ENCODE measurements at regions not wholly inside any gene's neighbourhood (a gene's known extent, or its start where the extent isn't known, plus 50 kb on each side); places are given as distances from the start of the nearest gene placed in this dataset.

DNA sequence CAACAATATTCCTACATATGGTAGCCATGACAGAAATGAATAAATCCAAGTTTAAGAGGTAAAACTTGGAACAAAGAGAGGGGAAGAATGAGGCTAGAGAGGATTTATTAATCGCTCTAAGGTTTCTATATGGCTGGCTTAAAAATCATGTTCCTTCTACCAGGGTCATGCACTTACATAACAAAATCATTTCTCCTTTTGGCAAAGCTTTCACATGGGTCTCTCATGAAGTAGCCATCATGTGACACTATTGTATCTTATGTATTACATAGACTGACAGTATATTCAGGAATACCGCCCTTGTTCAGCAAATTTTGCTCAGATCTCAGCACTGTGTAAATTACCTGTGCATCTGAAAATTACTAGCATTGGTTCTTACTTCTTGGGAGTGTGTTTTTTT lies 1554.5 kb upstream of the SLC39A10 start:
- H3K4me3 ChIP-seq (ENCODE audit: low read length) = no peak overlapping the region
- H3K9ac ChIP-seq (ENCODE audit: low read length) = no peak overlapping the region
- H3K9me3 ChIP-seq (ENCODE audit: low read length) = peaks cover 12% of the 10 kb centered on the region
- H2AFZ ChIP-seq (ENCODE audit: low read length) = no peak overlapping the region
- no peaks in the 10 kb centered on the region for H3K79me2 ChIP-seq (ENCODE audit: low read length)
- H3K4me1 ChIP-seq (ENCODE audit: low read length) = no peaks in the 10 kb centered on the region
- H4K20me1 ChIP-seq (ENCODE audit: insufficient read depth, low read depth, low read length) = no peaks in the 10 kb centered on the region
- H3K9me2 ChIP-seq (replicated peaks; ENCODE audit: insufficient read depth, low read length) = no peaks in the 10 kb centered on the region
- H3K27ac ChIP-seq (ENCODE audit: low read length) = no peak overlapping the region
- no peak overlapping the region for H3K4me2 ChIP-seq (ENCODE audit: low read depth, low read length, poor library complexity, severe bottlenecking)
- H3K36me3 ChIP-seq (ENCODE audit: insufficient read depth, low read length) = no peaks in the 10 kb centered on the region
- no peaks in the 10 kb centered on the region for H3K27me3 ChIP-seq (ENCODE audit: low read length)
- no peak for DNase-seq

DNA sequence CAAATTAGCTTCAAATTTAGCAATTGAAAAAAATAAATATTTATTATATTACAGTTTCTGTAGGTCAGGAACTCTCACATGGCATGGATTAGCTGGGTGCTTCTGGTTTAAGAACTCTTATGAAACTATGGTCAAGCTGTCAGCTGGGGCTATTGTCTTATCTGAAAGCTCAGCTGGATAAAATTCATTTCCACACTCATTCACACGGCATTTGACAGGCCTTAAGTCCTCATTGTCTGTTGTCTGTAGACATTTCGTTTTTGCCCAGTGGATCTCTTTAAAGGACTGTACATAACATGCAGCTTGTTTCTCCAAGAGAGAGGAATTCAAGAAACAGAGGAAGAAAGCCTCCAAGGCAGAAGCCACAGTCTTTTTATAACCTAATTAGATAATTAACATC lies 1556.8 kb upstream of the SLC39A10 start:
- no peaks in the 10 kb centered on the region for H3K79me2 ChIP-seq (ENCODE audit: low read length)
- H3K9ac ChIP-seq (ENCODE audit: low read length) = no peak overlapping the region
- H3K9me2 ChIP-seq (replicated peaks; ENCODE audit: insufficient read depth, low read length) = no peaks in the 10 kb centered on the region
- H3K4me2 ChIP-seq (ENCODE audit: low read depth, low read length, poor library complexity, severe bottlenecking) = no peak overlapping the region
- no peaks in the 10 kb centered on the region for H3K27me3 ChIP-seq (ENCODE audit: low read length)
- H3K36me3 ChIP-seq (ENCODE audit: insufficient read depth, low read length) = no peaks in the 10 kb centered on the region
- no peaks in the 10 kb centered on the region for H3K4me1 ChIP-seq (ENCODE audit: low read length)
- peaks cover 12% of the 10 kb centered on the region for H3K9me3 ChIP-seq (ENCODE audit: low read length)
- H2AFZ ChIP-seq (ENCODE audit: low read length) = no peak overlapping the region
- H3K4me3 ChIP-seq (ENCODE audit: low read length) = no peak overlapping the region
- no peak for DNase-seq
- no peak overlapping the region for H3K27ac ChIP-seq (ENCODE audit: low read length)
- H4K20me1 ChIP-seq (ENCODE audit: insufficient read depth, low read depth, low read length) = no peaks in the 10 kb centered on the region

DNA sequence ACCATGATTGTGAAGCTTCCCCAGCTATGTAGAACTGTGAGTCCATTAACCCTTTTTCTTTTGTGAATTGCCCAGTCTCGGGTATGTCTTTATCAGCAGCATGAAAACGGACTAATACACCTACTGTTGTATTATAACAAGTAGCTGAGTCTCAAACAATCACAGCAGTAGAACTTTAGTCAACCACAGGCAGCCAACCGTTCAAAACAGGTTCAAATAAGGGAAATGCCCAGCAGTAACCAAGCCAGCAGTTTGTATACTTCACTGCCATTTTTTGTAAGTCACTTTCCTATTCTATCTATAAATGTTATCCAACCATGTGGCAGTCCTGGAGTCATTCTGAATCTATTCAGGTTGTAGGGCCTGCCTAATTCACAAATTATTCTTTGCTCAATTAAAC lies 1560.6 kb upstream of the SLC39A10 start:
- Histone ChIP-seq H3K27me3 (ENCODE audit: low read length) (no peaks in the 10 kb centered on the region), H3K27ac (ENCODE audit: low read length) (no peak overlapping the region), H3K9me3 (ENCODE audit: low read length) (peaks cover 13% of the 10 kb centered on the region), H3K36me3 (ENCODE audit: insufficient read depth, low read length) (no peaks in the 10 kb centered on the region), H3K9me2 (replicated peaks; ENCODE audit: insufficient read depth, low read length) (no peaks in the 10 kb centered on the region), H3K4me2 (ENCODE audit: low read depth, low read length, poor library complexity, severe bottlenecking) (no peak overlapping the region), H3K79me2 (ENCODE audit: low read length) (no peaks in the 10 kb centered on the region), H3K4me3 (ENCODE audit: low read length) (no peak overlapping the region), H2AFZ (ENCODE audit: low read length) (no peak overlapping the region), H3K4me1 (ENCODE audit: low read length) (no peaks in the 10 kb centered on the region), H4K20me1 (ENCODE audit: insufficient read depth, low read depth, low read length) (no peaks in the 10 kb centered on the region), H3K9ac (ENCODE audit: low read length) (no peak overlapping the region)
- DNase-seq = no peak

GRCh38 chr2:194095359-194095758 lies 1561.7 kb upstream of the SLC39A10 start:
- no peaks in the 10 kb centered on the region for H3K9me2 ChIP-seq (replicated peaks; ENCODE audit: insufficient read depth, low read length)
- no peak for DNase-seq
- H3K27me3 ChIP-seq (ENCODE audit: low read length) = no peaks in the 10 kb centered on the region
- no peaks in the 10 kb centered on the region for H3K79me2 ChIP-seq (ENCODE audit: low read length)
- H3K4me3 ChIP-seq (ENCODE audit: low read length) = no peak overlapping the region
- no peaks in the 10 kb centered on the region for H4K20me1 ChIP-seq (ENCODE audit: insufficient read depth, low read depth, low read length)
- no peaks in the 10 kb centered on the region for H3K4me1 ChIP-seq (ENCODE audit: low read length)
- H3K36me3 ChIP-seq (ENCODE audit: insufficient read depth, low read length) = no peaks in the 10 kb centered on the region
- no peak overlapping the region for H2AFZ ChIP-seq (ENCODE audit: low read length)
- H3K4me2 ChIP-seq (ENCODE audit: low read depth, low read length, poor library complexity, severe bottlenecking) = no peak overlapping the region
- H3K9ac ChIP-seq (ENCODE audit: low read length) = no peak overlapping the region
- peaks cover 13% of the 10 kb centered on the region for H3K9me3 ChIP-seq (ENCODE audit: low read length)
- H3K27ac ChIP-seq (ENCODE audit: low read length) = no peak overlapping the region

DNA sequence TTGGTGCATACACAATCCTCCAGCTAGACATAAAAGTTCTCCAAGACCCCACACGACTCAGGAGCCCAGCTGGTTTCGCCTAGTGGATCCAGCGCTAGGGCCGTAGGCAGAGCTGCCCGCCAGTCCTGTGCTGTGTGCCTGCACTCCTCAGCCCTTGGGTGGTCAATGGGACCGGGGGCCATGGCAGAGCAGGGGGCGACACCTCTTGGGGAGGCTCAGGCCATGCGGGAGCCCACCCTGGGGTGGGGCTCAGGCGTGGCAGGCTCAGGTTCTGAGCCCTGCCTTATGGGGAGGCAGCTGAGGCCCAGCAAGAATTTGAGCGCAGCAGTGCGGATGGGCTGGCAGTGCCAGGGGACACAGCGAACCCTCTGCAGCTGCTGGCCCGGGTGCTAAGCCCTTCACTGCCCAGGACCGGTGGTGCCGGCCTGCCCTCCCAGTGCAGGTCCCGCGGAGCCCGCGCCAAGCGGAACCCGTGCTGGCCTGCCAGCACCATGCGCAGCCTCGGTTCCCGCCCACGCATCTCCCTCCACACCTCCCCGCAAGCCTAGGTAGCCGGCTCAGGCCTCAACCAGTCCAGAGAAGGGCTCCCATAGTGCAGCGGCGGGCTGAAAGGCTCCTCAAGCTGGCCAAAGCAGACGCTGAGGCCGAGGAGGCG lies 1566.6 kb upstream of the SLC39A10 start:
- H3K27me3 ChIP-seq (ENCODE audit: low read length) = no peaks in the 10 kb centered on the region
- H3K4me3 ChIP-seq (ENCODE audit: low read length) = no peak overlapping the region
- DNase-seq = no peak
- H3K79me2 ChIP-seq (ENCODE audit: low read length) = no peaks in the 10 kb centered on the region
- no peak overlapping the region for H3K9ac ChIP-seq (ENCODE audit: low read length)
- H3K4me1 ChIP-seq (ENCODE audit: low read length) = no peaks in the 10 kb centered on the region
- H4K20me1 ChIP-seq (ENCODE audit: insufficient read depth, low read depth, low read length) = no peaks in the 10 kb centered on the region
- H3K4me2 ChIP-seq (ENCODE audit: low read depth, low read length, poor library complexity, severe bottlenecking) = no peak overlapping the region
- H3K36me3 ChIP-seq (ENCODE audit: insufficient read depth, low read length) = no peaks in the 10 kb centered on the region
- no peaks in the 10 kb centered on the region for H3K9me2 ChIP-seq (replicated peaks; ENCODE audit: insufficient read depth, low read length)
- H3K27ac ChIP-seq (ENCODE audit: low read length) = no peak overlapping the region
- H2AFZ ChIP-seq (ENCODE audit: low read length) = no peak overlapping the region
- peaks cover 24% of the 10 kb centered on the region; the same call in 1 of the 2 replicates for H3K9me3 ChIP-seq (ENCODE audit: low read length)

GRCh38 chr2:194087089-194087958 lies 1569.7 kb upstream of the SLC39A10 start:
- Histone ChIP-seq H3K79me2 (ENCODE audit: low read length) (no peaks in the 10 kb centered on the region), H3K9me3 (ENCODE audit: low read length) (peaks cover 19% of the 10 kb centered on the region; the same call in 1 of the 2 replicates), H4K20me1 (ENCODE audit: insufficient read depth, low read depth, low read length) (no peaks in the 10 kb centered on the region), H3K36me3 (ENCODE audit: insufficient read depth, low read length) (no peaks in the 10 kb centered on the region), H3K4me1 (ENCODE audit: low read length) (no peaks in the 10 kb centered on the region), H3K27ac (ENCODE audit: low read length) (no peak overlapping the region), H3K9ac (ENCODE audit: low read length) (no peak overlapping the region), H2AFZ (ENCODE audit: low read length) (no peak overlapping the region), H3K4me2 (ENCODE audit: low read depth, low read length, poor library complexity, severe bottlenecking) (no peak overlapping the region), H3K4me3 (ENCODE audit: low read length) (no peak overlapping the region), H3K27me3 (ENCODE audit: low read length) (no peaks in the 10 kb centered on the region), H3K9me2 (replicated peaks; ENCODE audit: insufficient read depth, low read length) (no peaks in the 10 kb centered on the region)
- no peak for DNase-seq

GRCh38 chr2:194086129-194086528 lies 1570.9 kb upstream of the SLC39A10 start:
- Histone ChIP-seq H3K79me2 (ENCODE audit: low read length) (no peaks in the 10 kb centered on the region), H3K4me1 (ENCODE audit: low read length) (no peaks in the 10 kb centered on the region), H3K9me2 (replicated peaks; ENCODE audit: insufficient read depth, low read length) (no peaks in the 10 kb centered on the region), H3K36me3 (ENCODE audit: insufficient read depth, low read length) (no peaks in the 10 kb centered on the region), H2AFZ (ENCODE audit: low read length) (no peak overlapping the region), H3K9ac (ENCODE audit: low read length) (no peak overlapping the region), H3K9me3 (ENCODE audit: low read length) (peaks cover 20% of the 10 kb centered on the region; the same call in 1 of the 2 replicates), H3K27me3 (ENCODE audit: low read length) (no peaks in the 10 kb centered on the region), H3K27ac (ENCODE audit: low read length) (no peak overlapping the region), H4K20me1 (ENCODE audit: insufficient read depth, low read depth, low read length) (no peaks in the 10 kb centered on the region), H3K4me2 (ENCODE audit: low read depth, low read length, poor library complexity, severe bottlenecking) (no peak overlapping the region), H3K4me3 (ENCODE audit: low read length) (no peak overlapping the region)
- no peak for DNase-seq

GRCh38 chr2:194079989-194080388 lies 1577.0 kb upstream of the SLC39A10 start:
- Histone ChIP-seq H2AFZ (ENCODE audit: low read length) (no peak overlapping the region), H3K27ac (ENCODE audit: low read length) (no peak overlapping the region), H3K9ac (ENCODE audit: low read length) (no peak overlapping the region), H3K4me1 (ENCODE audit: low read length) (no peaks in the 10 kb centered on the region), H3K9me3 (ENCODE audit: low read length) (peaks cover 15% of the 10 kb centered on the region; the same call in 1 of the 2 replicates), H4K20me1 (ENCODE audit: insufficient read depth, low read depth, low read length) (no peaks in the 10 kb centered on the region), H3K27me3 (ENCODE audit: low read length) (no peaks in the 10 kb centered on the region), H3K4me2 (ENCODE audit: low read depth, low read length, poor library complexity, severe bottlenecking) (no peak overlapping the region), H3K36me3 (ENCODE audit: insufficient read depth, low read length) (no peaks in the 10 kb centered on the region), H3K4me3 (ENCODE audit: low read length) (no peak overlapping the region), H3K9me2 (replicated peaks; ENCODE audit: insufficient read depth, low read length) (no peaks in the 10 kb centered on the region), H3K79me2 (ENCODE audit: low read length) (no peaks in the 10 kb centered on the region)
- DNase-seq = no peak

All from Karpas-422 (cell line).